ENCODE measurements at regions not wholly inside any gene's neighbourhood (a gene's known extent, or its start where the extent isn't known, plus 50 kb on each side); places are given as distances from the start of the nearest gene placed in this dataset.

DNA sequence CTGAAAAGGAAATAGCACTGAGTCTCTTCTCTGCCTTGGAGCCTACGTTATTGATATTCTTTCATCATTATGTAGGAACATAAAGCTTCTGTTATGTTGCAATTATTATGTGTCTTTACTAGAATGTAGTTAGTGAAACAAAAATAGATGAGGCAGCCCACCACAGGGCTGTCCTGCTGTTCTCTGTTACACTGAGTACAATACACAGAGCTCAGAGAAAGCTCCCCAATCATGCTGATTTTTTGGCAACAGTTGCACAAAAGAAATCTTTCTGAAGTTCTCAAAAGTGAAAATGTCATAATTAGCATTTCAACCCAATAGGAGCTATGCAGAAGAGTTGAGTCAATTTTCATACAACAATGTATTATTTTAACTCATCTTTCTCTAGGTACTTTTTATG lies 119.5 kb downstream of the EFNB2 start:
- intact Hi-C loops (cut with micrococcal nuclease) (no loop called here), in situ Hi-C loops (cut with MboI; ENCODE audit: low sequenced_read_pairs) (no loop called here), dilution Hi-C loops (cut with HindIII; ENCODE audit: low sequenced_read_pairs, unreplicated experiment) (no loop called here)
- H4K91ac ChIP-seq (ENCODE audit: insufficient read depth, low read depth, low read length) = no peak overlapping the region
- POLR2A ChIA-PET (ENCODE audit: unreplicated experiment) = interaction anchor here (0.6 kb wide), 1 partner anchor 358 kb away, joined by 4 read pairs; no protein-coding TSS in a partner anchor
- no peaks in the 10 kb centered on the region for H4K20me1 ChIP-seq (ENCODE audit: insufficient read depth, low read length)
- CTCF ChIA-PET = no interaction called here
- no peaks in the 10 kb centered on the region for H3K36me3 ChIP-seq (ENCODE audit: control insufficient read depth, insufficient read depth, low read length)
- no peak overlapping the region for H3K23ac ChIP-seq (ENCODE audit: low read depth, low read length)
- peaks cover 5% of the 10 kb centered on the region for H3K27me3 ChIP-seq (ENCODE audit: control insufficient read depth, insufficient read depth, low read length)
- H3K4me2 ChIP-seq (ENCODE audit: low read depth, low read length) = no peak overlapping the region
- no peak overlapping the region for H3K27ac ChIP-seq (ENCODE audit: insufficient read depth, low read length)
- TF ChIP-seq RCOR1 (IDR thresholded peaks at IDR 0.05; ENCODE audit: insufficient replicate concordance, low read length) (no peak), SMC3 (IDR thresholded peaks at IDR 0.05; ENCODE audit: low read depth, low read length) (no peak), MAFK (IDR thresholded peaks at IDR 0.05; ENCODE audit: low read depth, low read length) (no peak), NFE2L2 (IDR thresholded peaks at IDR 0.05; ENCODE audit: low read depth, low read length) (no peak), CEBPB (IDR thresholded peaks at IDR 0.05; ENCODE audit: low read depth, low read length) (no peak), BHLHE40 (IDR thresholded peaks at IDR 0.05; ENCODE audit: low read depth, low read length) (no peak), RAD21 (IDR thresholded peaks at IDR 0.05; ENCODE audit: low read length) (no peak), MAZ (IDR thresholded peaks at IDR 0.05; ENCODE audit: borderline replicate concordance, low read depth, low read length) (no peak), MXI1 (IDR thresholded peaks at IDR 0.05; ENCODE audit: borderline replicate concordance, low read depth, low read length) (no peak), CHD1 (IDR thresholded peaks at IDR 0.05; ENCODE audit: low read depth, low read length) (no peak)
- TF ChIP-seq, protein P1, sequence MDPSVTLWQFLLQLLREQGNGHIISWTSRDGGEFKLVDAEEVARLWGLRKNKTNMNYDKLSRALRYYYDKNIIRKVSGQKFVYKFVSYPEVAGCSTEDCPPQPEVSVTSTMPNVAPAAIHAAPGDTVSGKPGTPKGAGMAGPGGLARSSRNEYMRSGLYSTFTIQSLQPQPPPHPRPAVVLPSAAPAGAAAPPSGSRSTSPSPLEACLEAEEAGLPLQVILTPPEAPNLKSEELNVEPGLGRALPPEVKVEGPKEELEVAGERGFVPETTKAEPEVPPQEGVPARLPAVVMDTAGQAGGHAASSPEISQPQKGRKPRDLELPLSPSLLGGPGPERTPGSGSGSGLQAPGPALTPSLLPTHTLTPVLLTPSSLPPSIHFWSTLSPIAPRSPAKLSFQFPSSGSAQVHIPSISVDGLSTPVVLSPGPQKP (IDR thresholded peaks at IDR 0.05; ENCODE audit: borderline replicate concordance, low read depth, low read length) = no peak
- no peak overlapping the region for H3K4me3 ChIP-seq (ENCODE audit: insufficient read depth, low read depth, low read length)
- H2BK20ac ChIP-seq (ENCODE audit: low read depth, low read length) = no peak overlapping the region
- H3K4ac ChIP-seq (ENCODE audit: low read depth, low read length) = no peak overlapping the region
- H3K9ac ChIP-seq (ENCODE audit: low read depth, low read length) = no peak overlapping the region
- no CpG with 5 or more reads among the region's 1 CpG for WGBS, 2 experiments (ENCODE audit: extremely low coverage in 2 of 2, insufficient read length in 1 of 2)
- no peaks in the 10 kb centered on the region for H3K4me1 ChIP-seq (ENCODE audit: control insufficient read depth, insufficient read depth, low read length)
- no peak overlapping the region for H2BK15ac ChIP-seq (ENCODE audit: low read depth, low read length)
- no peak overlapping the region for H4K8ac ChIP-seq (ENCODE audit: low read depth in 2 of 2, low read length in 2 of 2)
- no peak overlapping the region for H2AK9ac ChIP-seq (replicated peaks; ENCODE audit: low read depth, low read length, poor library complexity)
- H3K18ac ChIP-seq (ENCODE audit: low read depth, low read length) = no peak overlapping the region
- no peak overlapping the region for H2AFZ ChIP-seq (replicated peaks; ENCODE audit: low read length, poor library complexity)
- DNase-seq = no peak
- ATAC-seq (ENCODE audit: low read depth) = no peak
- BruUV-seq (replicated peaks) = no TSS peak
- no peak overlapping the region for H2AK5ac ChIP-seq (ENCODE audit: low read depth, low read length)
- no peaks in the 10 kb centered on the region for H3K79me1 ChIP-seq (ENCODE audit: low read depth in 1 of 2, low read length in 2 of 2)
- no peak overlapping the region for H3K56ac ChIP-seq (ENCODE audit: extremely low read depth, insufficient read depth, low read length)
- H3K9me3 ChIP-seq (ENCODE audit: control insufficient read depth, insufficient read depth, low read length) = no peaks in the 10 kb centered on the region
- no peak overlapping the region for H4K5ac ChIP-seq (ENCODE audit: low read depth, low read length)
- H2BK120ac ChIP-seq (ENCODE audit: low read depth, low read length) = no peak overlapping the region
- H3K9me1 ChIP-seq (ENCODE audit: insufficient read depth, low read length) = no peaks in the 10 kb centered on the region
- H2BK5ac ChIP-seq (ENCODE audit: low read depth, low read length, poor library complexity, severe bottlenecking) = no peak overlapping the region
- H3K14ac ChIP-seq (replicated peaks; ENCODE audit: low read depth, low read length) = no peak overlapping the region

All from IMR-90 (cell line).